ENCODE measurements at regions not wholly inside any gene's neighbourhood (a gene's known extent, or its start where the extent isn't known, plus 50 kb on each side); places are given as distances from the start of the nearest gene placed in this dataset.

DNA sequence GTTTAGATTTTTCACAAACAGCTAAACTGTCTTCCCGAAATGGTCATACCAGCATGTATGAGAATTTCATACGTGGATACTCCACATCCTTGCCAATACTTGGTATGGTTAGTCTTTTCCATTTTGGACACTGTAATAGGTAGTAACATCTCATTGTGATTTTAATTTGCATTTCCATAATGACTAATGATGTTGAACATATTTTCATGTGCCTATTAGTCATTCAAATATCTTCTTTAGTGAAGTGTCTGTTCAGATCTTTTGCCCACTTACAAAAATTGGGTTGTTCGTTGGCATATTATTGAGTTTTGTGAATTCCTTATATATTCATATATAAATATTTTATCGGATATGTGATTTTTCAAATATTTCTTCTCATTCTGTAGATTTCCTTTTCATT, 78.0 kb upstream of the GNG2 start:
- no TSS peak for BruUV-seq (replicated peaks)
- no peak overlapping the region for H3K27ac ChIP-seq (ENCODE audit: low read length)
- H3K4me3 ChIP-seq (ENCODE audit: low read depth in 2 of 2, low read length in 2 of 2), result no peak overlapping the region
- no peak for TF ChIP-seq POLR2AphosphoS5 (IDR thresholded peaks at IDR 0.05; ENCODE audit: low read depth, low read length)
- no peak for TF ChIP-seq SIN3A (IDR thresholded peaks at IDR 0.05; ENCODE audit: borderline replicate concordance, insufficient read depth, low read depth, low read length)
- TF ChIP-seq REST (IDR thresholded peaks at IDR 0.05; ENCODE audit: insufficient read depth in 1 of 2, low read depth in 2 of 2, low read length in 1 of 2), result no peak
- no peak for TF ChIP-seq CTCF (IDR thresholded peaks at IDR 0.05)
- no peak for TF ChIP-seq TCF7L2 (IDR thresholded peaks at IDR 0.05; ENCODE audit: low read depth, low read length)
- no peaks in the 10 kb centered on the region for H3K4me1 ChIP-seq (ENCODE audit: control insufficient read depth, insufficient read depth, low read length)
- CTCF ChIA-PET, result no interaction called here
- H3K27me3 ChIP-seq (ENCODE audit: control insufficient read depth, insufficient read depth, low read length), result peaks cover 12% of the 10 kb centered on the region
- POLR2A ChIA-PET, result no interaction called here
- H3K9me3 ChIP-seq (ENCODE audit: control insufficient read depth, insufficient read depth, low read depth, low read length), result no peaks in the 10 kb centered on the region
- DNase-seq (ENCODE audit: low read depth, low spot score) (no peak), ATAC-seq (no peak)
- no peaks in the 10 kb centered on the region for H3K36me3 ChIP-seq (ENCODE audit: control insufficient read depth, insufficient read depth, low read length)
- intact Hi-C loops (cut with micrococcal nuclease; ENCODE audit: unreplicated experiment) (loop anchor here (5.0 to 10.0 kb wide), 2 partner anchors 195 to 628 kb away; no protein-coding TSS in a partner anchor), in situ Hi-C loops (cut with HindIII; ENCODE audit: low pct_unique_long_range_greater_than_20kb, low sequenced_read_pairs) (no loop called here)

DNA sequence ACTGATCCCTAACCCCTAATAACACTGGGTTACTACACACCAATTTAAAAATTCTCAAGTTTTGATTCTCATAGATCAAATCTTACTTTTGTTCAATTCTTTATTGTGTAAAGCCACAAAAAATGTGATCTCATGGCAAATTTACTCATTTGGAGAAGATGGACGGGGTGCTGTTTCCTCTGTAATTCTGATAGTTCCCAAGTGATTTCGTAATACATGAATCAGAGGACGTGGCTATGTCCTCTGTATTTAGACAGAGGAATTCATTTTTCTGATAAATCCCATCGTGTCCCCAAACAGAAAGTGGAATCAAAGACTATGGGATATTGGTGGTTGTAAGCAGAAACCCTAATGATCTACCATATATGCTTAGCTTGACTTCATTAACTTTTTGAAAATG, 76.6 kb upstream of the GNG2 start:
- H3K4me1 ChIP-seq (ENCODE audit: control insufficient read depth, insufficient read depth, low read length), result no peaks in the 10 kb centered on the region
- no peak for ATAC-seq
- H3K4me3 ChIP-seq (ENCODE audit: low read depth in 2 of 2, low read length in 2 of 2), result no peak overlapping the region
- no peaks in the 10 kb centered on the region for H3K9me3 ChIP-seq (ENCODE audit: control insufficient read depth, insufficient read depth, low read depth, low read length)
- intact Hi-C loops (cut with micrococcal nuclease; ENCODE audit: unreplicated experiment), result loop anchor here (5.0 to 10.0 kb wide), 2 partner anchors 194 to 629 kb away; no protein-coding TSS in a partner anchor
- no peak for TF ChIP-seq CTCF (IDR thresholded peaks at IDR 0.05)
- no peak for TF ChIP-seq SIN3A (IDR thresholded peaks at IDR 0.05; ENCODE audit: borderline replicate concordance, insufficient read depth, low read depth, low read length)
- no peak for TF ChIP-seq REST (IDR thresholded peaks at IDR 0.05; ENCODE audit: insufficient read depth in 1 of 2, low read depth in 2 of 2, low read length in 1 of 2)
- TF ChIP-seq POLR2AphosphoS5 (IDR thresholded peaks at IDR 0.05; ENCODE audit: low read depth, low read length), result no peak
- TF ChIP-seq TCF7L2 (IDR thresholded peaks at IDR 0.05; ENCODE audit: low read depth, low read length), result no peak
- no TSS peak for BruUV-seq (replicated peaks)
- no peak for DNase-seq (ENCODE audit: low read depth, low spot score)
- ChIA-PET CTCF (no interaction called here), POLR2A (no interaction called here)
- no peaks in the 10 kb centered on the region for H3K36me3 ChIP-seq (ENCODE audit: control insufficient read depth, insufficient read depth, low read length)
- peaks cover 12% of the 10 kb centered on the region for H3K27me3 ChIP-seq (ENCODE audit: control insufficient read depth, insufficient read depth, low read length)
- H3K27ac ChIP-seq (ENCODE audit: low read length), result no peak overlapping the region
- in situ Hi-C loops (cut with HindIII; ENCODE audit: low pct_unique_long_range_greater_than_20kb, low sequenced_read_pairs), result no loop called here
